Kidney glomerular epithelial cell (primary cell): ENCODE measurements at regions not wholly inside any gene's neighbourhood (a gene's known extent, or its start where the extent isn't known, plus 50 kb on each side); places are given as distances from the start of the nearest gene placed in this dataset.

ENCODE experiments used
- DNase-seq: peaks from one replicate; lab custom pipeline; 2025; lab: John Stamatoyannopoulos, UW

DNA sequence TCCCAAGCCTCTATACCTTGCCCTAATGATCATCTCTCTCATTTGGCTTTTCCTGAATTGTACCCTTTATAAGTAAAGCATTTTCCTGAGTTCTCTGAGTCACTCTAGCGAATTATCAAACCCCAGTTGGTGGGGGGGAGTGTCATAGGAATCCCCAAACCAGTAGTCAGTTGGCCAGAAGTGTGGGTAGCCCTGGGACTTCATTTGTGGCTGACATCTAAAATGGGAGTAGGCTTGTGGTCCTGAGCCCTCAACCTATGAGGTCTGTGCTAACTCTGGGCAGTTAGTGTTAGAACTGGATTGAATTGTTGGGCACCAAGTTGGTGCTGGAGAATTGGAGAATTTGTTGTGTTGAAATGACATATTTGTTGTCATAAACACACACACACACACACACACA, 91.3 kb downstream of the BBS10 start:
- DNase-seq = no peak

GRCh38 chr12:76256321-76256720, 91.9 kb downstream of the BBS10 start:
- no peak for DNase-seq

DNA sequence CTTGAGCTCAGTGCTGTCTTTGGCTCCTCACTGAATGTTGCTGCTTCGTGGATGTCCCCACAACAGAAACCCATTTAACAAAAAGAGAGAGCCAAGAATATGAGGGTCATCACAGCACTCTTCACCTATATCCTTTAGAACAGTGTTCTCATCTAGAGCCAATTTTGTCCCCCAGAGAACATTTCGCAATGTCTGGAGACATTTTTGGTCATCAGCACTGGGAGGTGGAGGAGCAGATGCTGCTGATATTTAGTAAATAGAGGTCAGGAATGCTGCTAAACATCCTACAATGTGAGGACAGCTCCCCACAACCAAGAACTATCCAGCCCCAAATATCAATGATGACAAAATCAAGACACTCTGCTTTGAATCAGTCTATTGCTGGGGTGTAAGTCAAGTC, 92.5 kb downstream of the BBS10 start:
- no peak for DNase-seq

- DNase-seq = no peak
Observed at GRCh38 chr12:76255281-76255680, 92.9 kb downstream of the BBS10 start.

DNA sequence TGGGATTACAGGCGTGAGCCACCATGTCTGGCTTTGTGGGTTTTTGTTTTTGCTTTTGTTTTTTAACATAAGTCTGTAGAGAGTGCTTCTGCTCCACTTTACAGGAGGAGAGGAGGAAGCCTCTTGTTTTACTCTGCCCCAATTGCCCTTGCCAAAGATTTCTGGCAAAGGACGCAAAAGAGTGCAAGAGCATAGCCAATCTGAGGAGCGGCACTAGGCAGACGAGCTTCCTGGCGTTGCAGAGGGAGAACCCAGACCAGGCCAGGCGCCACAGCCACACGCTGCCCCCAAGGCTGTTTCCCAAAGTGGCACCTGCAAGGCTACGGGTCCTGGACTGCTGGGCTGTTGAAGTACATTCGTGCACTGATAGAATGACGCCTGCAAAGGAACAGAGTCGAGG, 96.2 kb downstream of the BBS10 start:
- no peak for DNase-seq

DNA sequence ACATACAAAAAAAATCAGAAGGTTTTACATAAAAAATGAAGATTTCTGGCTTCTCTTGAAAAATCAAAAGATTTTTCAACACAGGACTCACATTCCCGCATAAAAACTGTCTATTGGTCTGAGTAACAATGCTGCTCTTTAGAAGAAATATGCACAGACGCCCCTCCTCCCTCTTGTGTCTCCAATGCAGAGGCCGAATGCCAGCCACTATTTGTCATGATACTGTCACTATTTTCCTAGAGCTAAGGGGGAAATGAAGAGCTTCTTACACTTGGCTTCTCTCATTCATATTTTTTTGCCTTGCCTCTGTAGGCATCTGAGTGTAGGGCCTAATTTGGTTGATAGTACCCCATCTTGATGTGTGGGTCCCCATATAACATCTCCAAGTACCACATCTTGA, 98.0 kb downstream of the BBS10 start:
- no peak for DNase-seq

- DNase-seq = no peak
Observed at GRCh38 chr12:76249501-76249900, 98.7 kb downstream of the BBS10 start.

DNA sequence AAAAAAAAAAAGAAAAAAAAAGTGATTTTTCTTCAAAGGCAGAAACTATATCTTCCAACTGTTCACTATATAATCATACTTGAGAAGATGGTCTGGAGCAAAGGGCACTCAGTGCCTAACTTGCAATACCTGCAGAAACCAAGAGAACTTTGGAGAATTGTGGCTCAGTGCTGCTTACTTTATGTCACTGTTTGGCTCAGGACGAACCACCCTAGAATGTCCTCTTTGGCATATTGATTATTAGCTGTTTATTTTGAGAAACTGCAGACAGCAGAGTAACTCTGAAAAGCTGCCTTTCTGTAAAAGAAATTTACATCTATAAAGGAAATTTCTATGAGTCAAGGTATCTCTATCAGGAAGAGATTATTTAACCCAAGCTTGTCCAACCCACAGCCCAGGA, 100.2 kb downstream of the BBS10 start:
- DNase-seq = no peak

DNA sequence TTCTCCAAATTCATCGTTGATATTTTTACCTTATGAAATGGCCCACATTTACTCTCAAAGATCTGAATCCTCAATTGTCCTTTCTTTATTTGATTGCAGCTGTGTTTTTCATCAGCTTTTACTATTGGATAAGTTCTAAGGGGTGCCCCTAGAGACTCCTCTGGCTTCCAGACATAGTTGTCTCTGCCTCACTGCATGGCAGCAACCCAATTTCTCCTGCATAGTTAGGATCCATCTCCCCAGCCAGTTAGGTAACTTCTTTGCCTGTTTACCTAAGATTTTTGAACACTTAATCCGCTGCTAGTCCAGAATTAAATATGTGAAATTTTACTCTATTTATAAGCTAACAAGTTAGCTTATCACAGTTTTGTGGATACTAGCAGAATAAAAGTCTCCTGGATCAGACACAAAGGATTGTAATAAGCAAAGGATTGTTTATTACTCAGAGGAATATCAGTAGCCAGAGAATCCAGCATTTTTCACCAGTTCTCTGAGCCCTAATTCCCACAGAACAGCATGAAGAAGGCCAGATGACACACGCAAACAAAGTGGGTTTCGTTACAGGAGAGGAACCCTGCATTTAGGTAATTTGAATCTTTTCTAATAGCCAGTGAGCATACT, 101.1 kb downstream of the BBS10 start:
- no peak for DNase-seq

- no peak for DNase-seq
Observed at GRCh38 chr12:76246611-76247010, 101.6 kb downstream of the BBS10 start.

DNA sequence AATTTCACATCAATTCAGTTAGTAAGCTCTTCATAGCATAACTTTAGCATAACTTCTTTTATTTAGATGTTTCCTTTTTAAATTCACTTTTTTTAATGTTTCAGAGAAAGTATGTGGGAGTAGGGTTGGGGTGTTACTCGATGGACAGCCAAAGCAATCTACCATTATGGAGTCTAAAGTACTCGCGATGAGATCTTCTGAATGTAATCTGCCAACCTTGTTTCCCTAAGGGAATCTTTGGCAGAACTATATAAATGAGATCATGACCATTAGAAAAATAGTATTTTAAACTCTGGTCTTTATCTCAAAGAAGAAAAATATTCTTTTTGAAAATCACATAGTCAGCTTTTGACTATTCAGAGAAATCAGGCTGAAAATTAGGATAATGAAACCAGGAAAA, 103.9 kb downstream of the BBS10 start:
- DNase-seq = no peak

- no peak for DNase-seq
Observed at GRCh38 chr12:76242813-76243550, 105.2 kb downstream of the BBS10 start.

DNA sequence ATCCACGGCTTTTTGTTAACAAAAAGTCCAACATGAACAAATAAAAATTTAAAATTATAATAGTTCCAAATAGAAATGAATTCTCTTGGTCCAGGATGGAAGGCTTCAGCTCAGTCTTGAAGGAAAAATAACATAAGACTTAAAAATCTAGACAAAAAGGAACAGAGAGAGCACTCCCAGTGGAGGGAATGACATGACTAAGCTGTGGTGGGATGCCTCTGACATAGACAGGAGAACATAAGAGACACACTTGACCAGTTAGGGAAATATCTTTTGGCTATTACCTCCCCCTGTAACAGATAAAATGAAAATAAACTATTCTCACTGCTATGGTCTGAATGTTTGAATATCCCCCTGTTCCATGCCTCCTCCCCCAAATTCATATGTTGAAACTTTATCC, 106.8 kb downstream of the BBS10 start:
- DNase-seq = no peak

- DNase-seq = no peak
Observed at GRCh38 chr12:76240281-76240680, 107.9 kb downstream of the BBS10 start.

- no peak for DNase-seq
Observed at GRCh38 chr12:76238688-76239087, 109.5 kb downstream of the BBS10 start.

DNA sequence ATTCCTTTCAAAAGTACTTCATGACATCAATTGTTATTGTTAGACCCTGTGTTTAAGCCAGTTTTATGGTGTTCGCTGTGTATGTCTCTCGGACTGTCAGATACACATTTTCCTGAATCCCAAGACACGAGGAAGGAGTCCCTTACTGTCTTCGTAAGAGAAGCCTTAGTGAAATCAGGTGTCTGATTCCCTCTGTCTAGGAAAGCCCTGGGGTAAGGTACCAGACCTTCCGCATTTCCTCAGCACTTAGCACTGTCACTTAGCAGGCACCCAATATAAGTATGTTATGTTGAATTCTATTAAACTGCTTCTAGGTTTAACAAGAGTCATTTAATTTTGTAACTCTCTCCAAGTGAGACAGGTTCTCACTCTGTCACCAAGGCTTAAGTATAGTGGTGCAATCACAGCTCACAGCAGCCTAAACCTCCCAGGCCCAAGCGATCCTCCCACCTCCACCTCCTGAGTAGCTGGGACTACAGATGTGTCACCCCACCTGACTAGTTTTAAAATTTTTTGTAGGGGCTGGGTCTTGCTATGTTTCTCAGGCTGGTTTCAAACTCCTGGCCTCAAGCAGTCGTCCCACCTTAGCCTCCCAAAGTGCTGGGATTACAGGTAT, 111.0 kb downstream of the BBS10 start:
- peak; percentile 70 for DNase-seq

GRCh38 chr12:76236640-76237039, 111.6 kb downstream of the BBS10 start:
- DNase-seq = peak; percentile 70

DNA sequence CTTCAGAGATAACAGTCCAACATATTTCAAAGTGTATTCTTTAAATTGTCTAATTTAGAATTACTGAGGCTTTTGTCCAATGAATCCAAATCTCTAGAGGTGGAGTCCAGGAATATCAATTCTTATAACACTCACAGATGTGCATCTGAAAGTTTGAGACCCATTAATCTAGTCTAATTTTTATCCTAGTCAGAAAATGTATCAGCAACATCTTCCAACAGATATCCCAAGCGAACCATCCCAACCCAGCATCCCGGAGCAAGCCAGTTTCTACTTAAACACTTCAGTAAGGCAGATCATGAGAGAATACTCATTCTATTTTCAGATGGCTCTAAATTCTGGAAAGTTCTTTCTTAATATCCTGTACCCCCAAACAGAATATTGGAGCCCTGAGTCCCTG, 113.5 kb downstream of the BBS10 start:
- DNase-seq = no peak

GRCh38 chr12:76232013-76232412, 116.2 kb downstream of the BBS10 start:
- no peak for DNase-seq

- DNase-seq = no peak
Observed at GRCh38 chr12:76226956-76227355, 121.3 kb downstream of the BBS10 start.

DNA sequence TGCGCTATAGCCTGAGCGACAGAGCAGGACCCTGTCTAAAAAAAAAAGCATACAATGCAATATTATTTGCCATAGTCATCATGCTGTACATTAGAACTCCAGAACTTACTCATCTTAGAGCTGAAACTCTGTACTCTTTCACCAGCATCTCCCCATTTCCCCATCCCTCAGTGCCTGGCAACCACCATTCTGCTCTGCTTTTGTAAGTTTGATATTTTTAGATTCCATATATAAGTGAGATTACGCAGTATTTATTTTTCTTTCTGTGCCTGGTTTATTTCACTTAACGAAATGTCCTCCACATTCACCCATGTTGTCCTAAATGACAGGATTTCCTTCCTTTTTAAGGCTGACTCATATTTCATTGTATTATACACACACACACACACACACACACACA, 121.8 kb downstream of the BBS10 start:
- DNase-seq = no peak

- no peak for DNase-seq
Observed at GRCh38 chr12:76223869-76224268, 124.3 kb downstream of the BBS10 start.

- DNase-seq = no peak
Observed at GRCh38 chr12:76220980-76221379, 127.2 kb downstream of the BBS10 start.

- peak; percentile 10 for DNase-seq
Observed at GRCh38 chr12:76219806-76220205, 128.4 kb downstream of the BBS10 start.
